Tibial nerve (tissue), 4 donors: ENCODE measurements at regions not wholly inside any gene's neighbourhood (a gene's known extent, or its start where the extent isn't known, plus 50 kb on each side); places are given as distances from the start of the nearest gene placed in this dataset.
"Not testable (repeated sequence)": the region's sequence is repeated elsewhere in the genome, so short reads cannot be mapped to it uniquely, and the experiment has no call there.

Source experiments
- DNase-seq, 2 donors: peaks; one replicate each; pipeline ENCODE4 v3.0.0-alpha.2; 2019; ENCODE audit warnings: low spot score in 2 of 2
- H3K27ac ChIP-seq, 4 donors: fragments of 200-600 bp; sonication (generic) in 3 of 4; one replicate each; pipeline ENCODE4 v1.5.1; 2017 to 2019; ENCODE audit warnings: mild to moderate bottlenecking in 1 of 4
- H3K27me3 ChIP-seq, 2 donors: fragments of 200-600 bp; sonication (generic) in 1 of 2; one replicate each; pipeline versions ENCODE4 v1.5.1 to v1.6.0; 2017 to 2019
- H3K36me3 ChIP-seq, 3 donors: fragments of 200-600 bp; sonication (generic); one replicate each; pipeline ENCODE4 v1.5.1; 2018 to 2019
- H3K4me1 ChIP-seq, 4 donors: fragments of 200-600 bp; sonication (generic) in 3 of 4; one replicate each; pipeline ENCODE4 v1.5.1; 2017 to 2019
- H3K4me3 ChIP-seq, 4 donors: fragments of 200-600 bp; sonication (generic) in 3 of 4; one replicate each; pipeline ENCODE4 v1.5.1; 2017 to 2019; ENCODE audit warnings: mild to moderate bottlenecking in 1 of 4, moderate library complexity in 1 of 4
- H3K9me3 ChIP-seq, 4 donors: fragments of 200-600 bp; sonication (generic) in 3 of 4; one replicate each; pipeline ENCODE4 v1.5.1; 2017 to 2019
- CTCF ChIP-seq, 5 experiments: fragments of 200-600 bp in 3 of 5; fragments of 450-650 bp in 2 of 5; sonication (generic) in 3 of 5; IDR thresholded peaks; one replicate each; pipeline ENCODE4 v1.5.1; 2016 to 2019; ENCODE audit warnings: antibody characterized with exemption in 5 of 5, mild to moderate bottlenecking in 3 of 5, moderate library complexity in 2 of 5
- EP300 ChIP-seq, 2 donors: sonication (generic); formaldehyde crosslinking; IDR thresholded peaks; one replicate each; pipeline ENCODE4 v1.6.1; 2017; ENCODE audit warnings: antibody characterized with exemption in 2 of 2, mild to moderate bottlenecking in 1 of 2
- POLR2A ChIP-seq, 2 donors: fragments of 450-650 bp; IDR thresholded peaks; one replicate each; pipeline ENCODE4 v1.6.1; 2017; ENCODE audit warnings: antibody characterized with exemption in 2 of 2, mild to moderate bottlenecking in 2 of 2, moderate library complexity in 2 of 2
- WGBS, 2 donors: methylation state at CpG; one replicate each; pipeline ENCODE4 v1.1.5; 2018; 5-methylcytosine and 5-hydroxymethylcytosine counted together

DNA sequence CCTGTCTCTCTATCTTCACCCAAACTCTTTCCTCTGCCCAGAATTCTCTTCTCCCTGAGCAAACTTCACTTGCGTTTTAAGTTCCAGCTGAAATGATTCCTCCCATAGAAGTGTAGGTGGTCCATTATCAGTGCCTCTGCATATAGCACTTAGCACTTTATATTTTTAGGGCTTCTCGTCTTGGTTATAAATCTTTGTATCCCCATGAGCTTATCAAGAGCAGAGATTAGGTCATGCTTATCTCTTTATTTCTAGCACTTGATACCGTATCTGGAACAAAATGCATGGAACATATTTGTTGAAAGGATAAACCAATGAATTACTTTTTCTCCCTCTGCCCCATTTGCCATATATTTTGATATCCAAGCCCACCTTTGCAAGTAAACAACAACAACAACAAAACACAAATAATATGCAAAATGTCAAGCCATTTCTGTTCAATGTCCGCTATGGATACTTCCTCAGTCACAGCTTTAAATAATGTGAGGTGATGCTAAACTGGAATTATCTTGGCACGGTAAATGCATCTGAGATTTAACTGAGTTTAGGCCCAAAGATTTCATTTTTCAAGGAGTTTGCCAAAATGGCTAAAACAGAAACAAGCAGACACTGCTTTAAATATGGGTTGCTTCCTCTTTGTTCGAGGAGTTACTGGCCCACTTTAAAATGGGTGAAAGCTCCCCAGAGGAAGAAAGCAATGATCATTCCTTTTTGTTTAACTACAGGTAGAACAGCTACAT, 106.2 kb upstream of the STMND1 start:
- Histone ChIP-seq H3K9me3 (no peaks in the 10 kb centered on the region), H3K4me1 (peaks cover 0 to 5% (median 0%) of the 10 kb centered on the region in 4 donors), H3K4me3 (no peak overlapping the region), H3K36me3 (no peaks in the 10 kb centered on the region), H3K27me3 (no peaks in the 10 kb centered on the region), H3K27ac (no peak overlapping the region)
- no peak for DNase-seq
- TF ChIP-seq POLR2A (IDR thresholded peaks at IDR 0.05) (no peak), CTCF (IDR thresholded peaks at IDR 0.05) (no peak), EP300 (IDR thresholded peaks at IDR 0.05) (no peak)
- 76 to 84% methylated on average over 6 of the region's 6 CpGs for WGBS, 2 donors

- no peak for TF ChIP-seq EP300 (IDR thresholded peaks at IDR 0.05)
- TF ChIP-seq CTCF (IDR thresholded peaks at IDR 0.05), result no peak
- TF ChIP-seq POLR2A (IDR thresholded peaks at IDR 0.05), result no peak
- no peak overlapping the region for H3K27ac ChIP-seq
Observed at GRCh38 chr6:16993396-16993795, 108.5 kb upstream of the STMND1 start.

DNA sequence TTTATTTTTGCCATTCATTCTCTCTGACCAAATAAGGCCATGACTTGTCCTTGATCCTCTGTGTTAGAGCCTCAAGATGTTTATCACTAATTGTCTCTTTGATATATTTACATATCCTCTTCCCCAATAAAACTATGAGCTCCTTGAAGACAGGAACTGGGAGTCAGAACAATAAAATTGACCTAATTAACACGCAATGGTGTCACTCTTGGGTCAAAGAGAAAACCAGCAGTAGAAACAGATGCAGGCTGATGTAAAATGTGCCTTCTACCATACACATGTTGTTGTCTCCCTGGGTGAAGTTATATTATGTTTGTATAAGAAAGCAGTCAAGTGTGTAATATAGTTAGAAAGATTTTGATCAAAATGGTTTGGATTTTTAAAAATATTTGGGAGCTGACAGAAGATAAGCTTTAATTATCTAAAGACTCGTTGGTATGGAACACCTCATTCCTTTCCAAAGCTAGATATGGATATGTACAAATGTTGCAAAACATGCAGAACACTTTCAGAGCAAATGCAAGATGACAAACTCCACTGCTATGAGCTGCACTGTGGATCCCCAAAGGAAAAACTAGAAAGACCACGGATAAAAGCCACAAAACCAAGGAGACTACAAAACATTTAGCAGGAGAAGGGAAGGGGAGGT, 109.7 kb upstream of the STMND1 start:
- H3K36me3 ChIP-seq, result no peaks in the 10 kb centered on the region
- no peak overlapping the region for H3K4me3 ChIP-seq
- WGBS, 2 donors, result 64 to 76% methylated on average over 3 of the region's 3 CpGs
- no peak for DNase-seq
- TF ChIP-seq CTCF (IDR thresholded peaks at IDR 0.05), result no peak
- H3K27ac ChIP-seq, result no peak overlapping the region
- H3K4me1 ChIP-seq, result no peaks in the 10 kb centered on the region
- no peaks in the 10 kb centered on the region for H3K27me3 ChIP-seq
- peaks cover 0 to 16% (median 0%) of the 10 kb centered on the region in 4 donors for H3K9me3 ChIP-seq

More at GRCh38 chr6:16993396-16993795, 108.5 kb upstream of the STMND1 start:
- Histone ChIP-seq H3K27me3 (no peaks in the 10 kb centered on the region), H3K9me3 (peaks cover 0 to 14% (median 0%) of the 10 kb centered on the region in 4 donors), H3K4me3 (no peak overlapping the region), H3K4me1 (no peaks in the 10 kb centered on the region), H3K36me3 (no peaks in the 10 kb centered on the region)
- DNase-seq, result no peak
- WGBS, 2 donors, result 71% methylated on average over 6 of the region's 6 CpGs

GRCh38 chr6:16989976-16990375, 111.9 kb upstream of the STMND1 start:
- not testable (repeated sequence) for DNase-seq, H3K4me3 ChIP-seq, H3K27me3 ChIP-seq, H3K36me3 ChIP-seq, H3K4me1 ChIP-seq, H3K27ac ChIP-seq
- WGBS, 2 donors, result 89 to 90% methylated on average over 3 of the region's 3 CpGs
- peaks cover 0 to 16% (median 0%) of the 10 kb centered on the region in 4 donors for H3K9me3 ChIP-seq

DNA sequence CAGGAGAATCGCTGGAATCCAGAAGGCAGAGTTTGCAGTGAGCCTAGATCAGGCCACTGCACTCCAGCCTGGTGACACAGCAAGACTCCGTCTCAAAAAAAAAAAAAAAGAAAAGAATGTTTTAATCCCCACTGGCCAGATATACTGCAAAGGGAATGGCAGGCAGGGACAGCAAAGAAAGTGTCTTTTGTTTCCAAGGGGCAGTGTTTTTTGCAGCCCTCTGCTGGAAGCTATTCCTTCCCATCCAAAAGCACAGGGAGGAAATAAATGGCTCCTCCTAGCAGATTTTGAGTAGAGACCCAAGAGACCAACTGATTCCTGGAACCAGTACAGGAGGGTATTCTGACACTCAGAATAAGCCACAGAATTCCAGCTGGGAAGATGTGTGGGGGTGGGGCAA, 112.5 kb upstream of the STMND1 start:
- Histone ChIP-seq H3K4me3 (no peak overlapping the region), H3K9me3 (peaks cover 0 to 16% (median 0%) of the 10 kb centered on the region in 4 donors), H3K36me3 (no peaks in the 10 kb centered on the region), H3K27me3 (no peaks in the 10 kb centered on the region), H3K27ac (no peak overlapping the region), H3K4me1 (no peaks in the 10 kb centered on the region)
- TF ChIP-seq POLR2A (IDR thresholded peaks at IDR 0.05), result no peak
- no peak for TF ChIP-seq EP300 (IDR thresholded peaks at IDR 0.05)
- no peak for TF ChIP-seq CTCF (IDR thresholded peaks at IDR 0.05)
- DNase-seq, result no peak
- WGBS, 2 donors, result 63 to 79% methylated on average over 2 of the region's 2 CpGs
